Stimulated activated naive CD8-positive, alpha-beta T cell treated with anti-CD3 and anti-CD28 coated beads, Interleukin-15, Interleukin-2, amounts not matched to agents 100 U/mL and 50 U/mL, for 24 hours (primary cell): ENCODE measurements at regions not wholly inside any gene's neighbourhood (a gene's known extent, or its start where the extent isn't known, plus 50 kb on each side); places are given as distances from the start of the nearest gene placed in this dataset.
"Not testable (repeated sequence)": the region's sequence is repeated elsewhere in the genome, so short reads cannot be mapped to it uniquely, and the experiment has no call there.

Experiments used
- ATAC-seq: fragments of 150-1000 bp; cut with Tn5 transposase; one replicate; pipeline ENCODE4 v1.10.0; 2021
- DNase-seq: peaks from one replicate; pipeline ENCODE4 v3.0.0; 2021

- ATAC-seq, result no peak
- no peak for DNase-seq
Measured at GRCh38 chr21:15617964-15618363, 111.8 kb upstream of the USP25 start.

GRCh38 chr21:15620892-15621291 lies 108.9 kb upstream of the USP25 start:
- no peak for ATAC-seq
- DNase-seq, result no peak

GRCh38 chr21:15624646-15625045 lies 105.1 kb upstream of the USP25 start:
- no peak for ATAC-seq
- DNase-seq, result no peak

- no peak for ATAC-seq
- DNase-seq, result no peak
Measured at GRCh38 chr21:15625363-15625762, 104.4 kb upstream of the USP25 start.

GRCh38 chr21:15626031-15626430 lies 103.8 kb upstream of the USP25 start:
- DNase-seq (no peak), ATAC-seq (no peak)

- DNase-seq (no peak), ATAC-seq (no peak)
Measured at GRCh38 chr21:15627011-15627410, 102.8 kb upstream of the USP25 start.

- no peak for DNase-seq
- no peak for ATAC-seq
Measured at GRCh38 chr21:15627823-15628222, 102.0 kb upstream of the USP25 start.

- ATAC-seq (no peak), DNase-seq (no peak)
Measured at GRCh38 chr21:15631342-15631741, 98.4 kb upstream of the USP25 start.

- not testable (repeated sequence) for DNase-seq, ATAC-seq
Measured at GRCh38 chr21:15634541-15634940, 95.2 kb upstream of the USP25 start.

GRCh38 chr21:15638856-15639549 lies 90.8 kb upstream of the USP25 start:
- ATAC-seq (no peak), DNase-seq (no peak)

GRCh38 chr21:15640113-15640512 lies 89.7 kb upstream of the USP25 start:
- DNase-seq, ATAC-seq: not testable (repeated sequence)

GRCh38 chr21:15644489-15644888 lies 85.3 kb upstream of the USP25 start:
- ATAC-seq, result no peak
- no peak for DNase-seq

- no peak for ATAC-seq
Measured at GRCh38 chr21:15645830-15646229, 84.0 kb upstream of the USP25 start.

GRCh38 chr21:15650735-15651134 lies 79.0 kb upstream of the USP25 start:
- DNase-seq, result no peak
- ATAC-seq, result no peak

More at GRCh38 chr21:15645830-15646229, 84.0 kb upstream of the USP25 start:
- DNase-seq, result no peak

- DNase-seq (no peak), ATAC-seq (no peak)
Measured at GRCh38 chr21:15651172-15651571, 78.6 kb upstream of the USP25 start.

GRCh38 chr21:15653710-15654109 lies 76.1 kb upstream of the USP25 start:
- ATAC-seq, result no peak
- DNase-seq, result no peak

- ATAC-seq, result no peak
Measured at GRCh38 chr21:15654171-15654570, 75.6 kb upstream of the USP25 start.

GRCh38 chr21:15659753-15660422 lies 69.9 kb upstream of the USP25 start:
- ATAC-seq (no peak), DNase-seq (no peak)

More at GRCh38 chr21:15654171-15654570, 75.6 kb upstream of the USP25 start:
- no peak for DNase-seq

GRCh38 chr21:15660423-15660804 lies 69.4 kb upstream of the USP25 start:
- ATAC-seq (no peak), DNase-seq (no peak)

GRCh38 chr21:15667010-15667409 lies 62.8 kb upstream of the USP25 start:
- DNase-seq, result no peak
- ATAC-seq, result no peak

GRCh38 chr21:15667819-15668218 lies 62.0 kb upstream of the USP25 start:
- ATAC-seq, result no peak

GRCh38 chr21:15669247-15669646 lies 60.5 kb upstream of the USP25 start:
- ATAC-seq, result no peak
- no peak for DNase-seq

More at GRCh38 chr21:15667819-15668218, 62.0 kb upstream of the USP25 start:
- DNase-seq, result no peak

GRCh38 chr21:15671188-15671587 lies 58.6 kb upstream of the USP25 start:
- no peak for ATAC-seq
- no peak for DNase-seq

GRCh38 chr21:15672578-15672977 lies 57.2 kb upstream of the USP25 start:
- not testable (repeated sequence) for DNase-seq, ATAC-seq
